Thyroid gland (tissue), 4 donors: ENCODE measurements at regions not wholly inside any gene's neighbourhood (a gene's known extent, or its start where the extent isn't known, plus 50 kb on each side); places are given as distances from the start of the nearest gene placed in this dataset.

Experiments
- CTCF ChIP-seq, 6 experiments: fragments of 200-600 bp in 3 of 6; fragments of 450-650 bp in 3 of 6; sonication (generic) in 3 of 6; IDR thresholded peaks; one replicate each; pipeline ENCODE4 v1.5.1; 2016 to 2019; ENCODE audit warnings: antibody characterized with exemption in 6 of 6, mild to moderate bottlenecking in 2 of 6, inconsistent platforms in 1 of 6, moderate library complexity in 1 of 6
- POLR2A ChIP-seq, 2 donors: fragments of 450-650 bp; IDR thresholded peaks; one replicate each; pipeline ENCODE4 v1.6.1; 2017; ENCODE audit warnings: antibody characterized with exemption in 2 of 2, mild to moderate bottlenecking in 2 of 2, moderate library complexity in 1 of 2

GRCh38 chr18:6561862-6562291 is 147.2 kb upstream of the L3MBTL4 start:
- TF ChIP-seq CTCF (IDR thresholded peaks at IDR 0.05) (no peak), POLR2A (IDR thresholded peaks at IDR 0.05) (no peak)
